Activated CD4-positive, alpha-beta T cell treated with anti-CD3 and anti-CD28 coated beads, Interleukin-10, Interleukin-2, amounts not matched to agents 100 ng/mL and 50 ng/mL, durations not matched to agents 16 hours and 8 hours (primary cell): ENCODE measurements at regions not wholly inside any gene's neighbourhood (a gene's known extent, or its start where the extent isn't known, plus 50 kb on each side); places are given as distances from the start of the nearest gene placed in this dataset.

Experiments
- DNase-seq: peaks from one replicate; pipeline ENCODE4 v3.0.0-alpha.2; 2020

DNA sequence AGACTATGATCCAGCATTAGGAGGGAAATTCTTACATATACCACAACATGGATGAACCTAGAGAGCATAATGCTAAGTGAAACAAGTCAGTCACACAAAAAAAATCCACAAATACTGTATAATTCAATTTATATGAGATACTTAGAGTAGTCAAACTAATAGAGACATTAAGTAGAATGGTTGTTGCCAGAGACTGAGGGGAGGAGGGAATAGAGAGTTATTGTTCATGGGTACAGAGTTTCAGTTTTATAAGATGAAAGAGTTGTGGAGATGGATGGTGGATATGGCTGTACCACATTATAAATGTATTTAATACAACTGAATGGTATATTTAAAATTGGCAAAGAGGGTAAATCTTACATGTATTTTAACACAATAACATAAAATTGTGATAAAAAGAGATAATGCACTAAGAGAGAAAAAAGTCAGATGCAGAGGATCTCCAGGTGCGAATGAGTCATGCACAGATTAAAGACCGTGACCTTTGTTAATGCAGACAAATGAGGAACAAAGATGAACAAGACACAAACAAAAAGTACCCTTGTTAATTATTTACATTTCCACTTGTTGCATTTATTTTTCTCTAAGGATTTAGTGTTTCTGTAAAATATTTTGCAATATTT lies 541.7 kb upstream of the MEX3C start:
- DNase-seq, result no peak

DNA sequence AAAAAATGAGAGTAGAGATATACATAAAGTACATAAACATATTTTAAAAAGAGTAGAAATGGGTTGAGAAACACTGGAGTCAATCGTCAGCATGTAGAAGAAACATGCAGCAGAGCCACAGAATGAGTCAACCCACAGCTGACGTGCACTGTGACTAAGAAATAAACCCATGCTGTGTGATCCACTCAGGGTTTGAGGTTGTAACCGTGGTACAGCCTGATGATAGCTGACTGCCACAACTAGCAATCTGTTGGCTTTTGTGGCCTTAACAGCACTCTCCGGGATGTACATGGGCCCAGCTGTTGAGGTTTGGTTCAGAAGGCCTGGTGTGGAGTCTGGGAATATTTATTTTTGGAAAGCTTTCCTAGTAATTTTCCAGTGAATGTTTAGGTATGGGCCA lies 554.4 kb upstream of the MEX3C start:
- DNase-seq, result peak; percentile 7

DNA sequence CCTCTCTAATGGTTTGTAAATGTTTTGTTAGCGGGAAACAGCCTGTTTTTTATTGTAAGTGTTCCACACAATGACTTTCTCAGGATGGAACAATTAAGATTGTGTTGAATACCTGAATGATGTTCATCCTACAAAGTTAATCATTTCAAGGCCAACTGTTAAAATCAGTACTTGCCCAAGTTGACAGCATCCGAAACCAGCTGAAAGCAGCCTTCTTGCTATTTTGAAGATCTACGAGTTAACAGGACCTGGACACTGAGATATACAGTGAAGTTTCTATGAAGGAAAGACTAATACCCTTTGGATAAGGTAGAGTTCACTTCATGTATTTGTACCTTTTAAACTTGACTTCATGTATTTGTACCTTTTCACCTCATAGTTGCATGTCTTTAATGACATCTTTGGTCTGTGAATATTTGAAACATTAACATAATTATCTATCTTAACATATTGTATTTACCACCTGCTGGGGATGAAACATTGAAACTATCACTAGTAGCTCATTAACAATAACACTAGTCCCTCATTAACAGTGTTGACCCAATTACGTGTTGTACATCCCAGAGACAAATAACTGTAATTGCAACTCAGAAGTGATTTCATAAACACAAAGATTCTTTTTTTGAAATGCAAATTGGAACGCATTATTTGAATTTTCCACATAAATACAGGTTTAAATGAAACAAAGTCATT lies 556.0 kb upstream of the MEX3C start:
- no peak for DNase-seq

DNA sequence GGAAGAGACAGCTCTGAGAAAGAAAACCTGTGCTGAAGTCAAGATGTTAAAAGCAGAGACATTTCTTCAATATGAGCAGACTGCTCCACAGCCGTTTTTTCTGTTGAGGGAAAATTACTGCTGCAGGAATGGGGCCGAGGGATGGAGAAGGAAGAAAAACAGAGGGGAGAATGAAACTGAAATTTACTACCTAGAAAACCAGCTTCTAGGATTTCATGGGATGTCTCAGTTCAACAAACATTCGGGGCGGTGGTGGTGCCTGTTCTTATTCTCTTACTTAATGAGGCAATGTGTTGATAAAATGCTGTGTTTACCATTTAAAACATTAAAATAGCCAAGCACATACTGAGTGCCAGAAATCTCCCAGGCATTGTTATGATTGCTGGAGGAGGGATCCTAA lies 557.1 kb upstream of the MEX3C start:
- DNase-seq, result no peak

GRCh38 chr18:51757255-51757924 lies 559.9 kb upstream of the MEX3C start:
- no peak for DNase-seq

DNA sequence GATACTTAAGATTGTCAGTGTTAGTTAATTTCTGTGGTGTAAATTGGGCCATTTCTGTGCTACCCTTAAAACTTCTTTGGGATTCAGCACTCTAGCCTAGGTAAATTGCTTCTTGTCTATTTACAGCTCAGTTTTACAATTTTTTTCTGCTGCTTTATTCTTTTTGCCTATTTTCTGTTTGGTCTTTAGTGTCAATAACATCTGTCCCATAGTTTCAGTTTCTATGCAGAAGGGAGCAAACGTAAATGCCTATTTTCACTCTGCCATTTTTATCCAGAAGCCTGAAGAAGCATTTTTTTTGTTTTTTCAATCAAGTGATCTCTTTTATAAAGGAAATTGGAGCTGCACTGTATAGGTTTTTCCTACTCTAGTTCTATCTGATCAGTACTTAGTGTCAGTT lies 564.9 kb upstream of the MEX3C start:
- no peak for DNase-seq

GRCh38 chr18:51765606-51766360 lies 568.3 kb upstream of the MEX3C start:
- DNase-seq, result no peak

GRCh38 chr18:51767293-51767692 lies 569.8 kb upstream of the MEX3C start:
- DNase-seq, result no peak

DNA sequence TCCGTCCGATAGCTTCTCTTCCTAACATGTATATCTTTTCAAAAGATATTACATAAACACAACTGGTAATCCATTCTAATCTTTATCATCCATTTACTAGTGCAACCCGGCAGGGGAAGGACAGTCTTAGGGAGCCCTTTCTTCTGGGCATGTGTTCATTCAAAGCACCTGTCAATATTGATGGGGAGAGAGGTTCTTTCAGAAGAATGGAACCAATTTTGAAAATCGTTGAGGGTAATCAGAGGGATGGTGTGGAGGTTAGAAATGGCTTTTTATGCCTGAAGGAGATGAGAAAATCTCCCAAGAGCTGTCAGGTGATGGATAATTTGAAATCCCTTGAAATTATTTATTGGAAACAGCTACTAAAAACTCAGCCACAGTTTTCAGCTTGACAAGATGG lies 561.9 kb upstream of the DCC start:
- DNase-seq, result no peak

DNA sequence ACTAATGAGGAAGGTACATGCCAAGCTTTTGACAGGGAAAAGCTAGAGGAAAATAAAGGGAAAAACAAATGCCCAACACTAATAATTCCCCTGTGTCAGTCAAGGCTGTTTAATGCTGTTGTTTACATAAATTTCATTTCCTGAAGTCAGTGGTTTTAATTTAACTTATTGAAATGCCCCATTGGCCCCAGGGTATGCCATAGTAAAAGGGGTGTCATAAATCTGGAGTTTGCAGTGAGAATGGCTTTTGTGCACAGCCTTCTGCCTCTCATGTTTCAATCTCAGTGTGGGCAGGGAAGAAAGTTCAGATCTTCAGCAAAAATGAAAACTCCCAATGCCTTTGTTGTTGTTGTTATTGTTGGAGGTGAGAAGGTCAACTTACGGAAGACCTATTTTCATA lies 550.1 kb upstream of the DCC start:
- DNase-seq, result no peak

- no peak for DNase-seq
These were observed 538.5 kb upstream of the DCC start for GRCh38 chr18:51801514-51801913.

GRCh38 chr18:51802569-51803428 lies 537.2 kb upstream of the DCC start:
- no peak for DNase-seq

DNA sequence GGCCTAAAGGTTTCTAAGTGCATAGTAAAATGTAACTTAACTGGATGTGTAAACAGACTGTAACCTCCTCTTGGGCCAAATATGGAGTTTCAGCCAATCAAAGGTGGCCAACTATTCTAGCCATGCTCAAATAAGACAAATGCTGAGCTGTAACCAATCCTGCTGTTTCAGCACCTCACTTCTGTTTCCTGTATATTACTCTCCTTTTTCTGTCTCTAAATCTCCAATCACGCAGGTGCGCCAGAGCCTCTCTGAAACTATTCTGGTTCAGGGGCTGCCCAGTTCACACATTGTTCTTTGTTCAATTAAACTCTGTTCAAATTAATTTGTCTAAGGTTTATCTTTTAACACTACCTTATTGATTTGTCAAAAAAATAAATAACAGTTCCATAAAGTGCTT lies 532.7 kb upstream of the DCC start:
- no peak for DNase-seq

GRCh38 chr18:51811883-51812282 lies 528.1 kb upstream of the DCC start:
- DNase-seq, result no peak

DNA sequence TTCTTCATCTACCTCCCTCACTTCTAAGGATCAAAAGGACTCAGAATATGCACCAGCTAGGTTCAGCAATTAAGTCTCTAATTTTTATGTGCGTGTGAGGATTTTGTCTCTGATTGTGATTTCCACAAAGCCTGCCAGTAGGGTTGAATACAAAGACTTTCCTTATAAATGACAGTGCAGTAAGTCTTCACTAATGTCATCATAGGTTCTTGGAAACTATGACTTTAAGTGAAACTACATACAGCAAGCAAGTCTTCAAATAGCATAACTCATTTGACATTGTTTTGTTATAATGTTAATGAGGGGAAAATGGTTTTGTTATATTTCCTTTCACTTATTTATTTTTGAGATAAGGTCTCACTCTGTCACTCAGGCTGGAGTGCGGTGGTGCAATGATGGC lies 526.3 kb upstream of the DCC start:
- no peak for DNase-seq

- DNase-seq, result no peak
These were observed 518.4 kb upstream of the DCC start for GRCh38 chr18:51821610-51822009.

DNA sequence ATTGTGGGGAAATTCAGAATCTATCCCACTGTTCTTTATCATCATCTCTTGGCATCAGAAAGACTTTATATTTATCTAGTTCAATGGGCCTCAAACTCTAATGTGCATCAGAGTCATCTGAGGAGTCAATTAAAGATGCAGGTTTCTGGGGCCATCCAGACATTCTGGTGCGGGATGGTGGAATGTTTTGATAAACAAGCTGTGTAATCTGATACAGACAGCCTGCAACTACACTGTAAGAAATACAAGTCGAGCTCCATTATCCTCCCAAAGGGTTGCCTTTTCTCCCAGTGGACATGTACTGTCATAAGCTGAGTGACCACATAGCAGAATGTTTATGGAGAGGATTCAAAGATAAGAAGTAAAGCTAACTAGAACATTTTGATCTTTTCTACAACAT lies 515.3 kb upstream of the DCC start:
- no peak for DNase-seq

DNA sequence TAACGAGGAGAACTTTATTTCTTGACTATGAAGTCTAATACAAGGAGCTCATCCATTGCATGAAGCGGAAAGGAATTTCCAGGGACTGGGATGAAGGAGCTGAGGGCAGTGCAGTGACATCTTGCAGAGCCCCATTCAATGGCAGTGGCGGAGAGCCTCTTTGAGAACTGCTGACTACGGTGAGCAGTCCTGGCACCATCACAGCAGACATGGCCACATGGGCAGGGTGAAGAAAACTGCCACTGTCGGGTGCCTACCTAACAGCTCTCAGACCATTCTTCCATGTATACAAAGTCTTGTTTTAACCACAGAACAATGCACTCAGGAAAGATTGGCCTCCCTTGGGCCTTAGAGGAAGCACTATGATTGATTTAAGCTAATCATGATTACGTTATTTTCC lies 506.1 kb upstream of the DCC start:
- DNase-seq, result no peak

GRCh38 chr18:51848702-51849101 lies 491.3 kb upstream of the DCC start:
- DNase-seq, result no peak

- DNase-seq, result no peak
These were observed 487.3 kb upstream of the DCC start for GRCh38 chr18:51852681-51853080.

DNA sequence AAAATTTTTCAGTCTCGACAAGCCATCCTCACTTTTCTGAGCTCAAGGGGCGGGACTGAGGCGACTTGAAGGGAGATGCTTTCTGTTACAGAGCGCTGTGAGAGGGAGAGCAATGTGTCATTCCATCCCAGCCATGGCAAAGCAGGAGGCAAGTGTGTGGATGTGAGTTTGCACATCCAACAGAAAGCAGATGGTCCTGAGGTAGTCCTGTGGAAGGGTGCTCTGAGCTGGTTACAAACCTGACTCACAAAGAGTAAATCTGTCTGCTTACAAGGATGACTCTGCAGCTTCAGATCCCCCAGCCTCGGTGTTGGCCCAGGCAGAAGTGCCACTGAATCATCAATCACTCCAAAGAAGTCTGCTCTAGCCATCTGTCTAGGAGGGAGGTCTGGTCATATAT lies 482.0 kb upstream of the DCC start:
- no peak for DNase-seq

GRCh38 chr18:51861046-51861445 lies 479.0 kb upstream of the DCC start:
- no peak for DNase-seq
